Activated CD4-positive, alpha-beta T cell treated with anti-CD3 and anti-CD28 coated beads, Interleukin-2, amount 50 U/mL, for 16 hours (primary cell): ENCODE measurements at regions not wholly inside any gene's neighbourhood (a gene's known extent, or its start where the extent isn't known, plus 50 kb on each side); places are given as distances from the start of the nearest gene placed in this dataset.

ENCODE experiments used
- DNase-seq: peaks from one replicate; pipeline ENCODE4 v3.0.0-alpha.2; 2020

DNA sequence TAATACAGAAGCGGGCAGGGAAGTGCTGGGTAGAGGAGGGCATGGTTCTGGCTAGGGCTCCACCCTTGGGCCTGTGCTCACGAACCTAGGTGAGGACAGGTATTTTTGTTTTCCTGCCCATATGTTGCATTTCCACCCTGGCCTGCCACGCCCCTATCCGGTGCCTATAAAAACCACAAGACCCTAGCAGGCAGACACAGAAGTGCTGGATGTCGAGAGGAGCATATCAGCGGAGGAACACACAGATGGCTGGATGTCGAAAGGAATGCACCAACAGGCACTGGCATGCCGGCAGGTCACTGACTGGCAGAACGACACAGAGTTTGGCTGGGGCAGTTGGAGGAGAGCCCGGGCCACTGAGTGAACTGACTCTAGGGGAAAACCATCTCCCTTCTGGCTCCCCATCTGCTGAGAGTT lies 316.6 kb upstream of the BOD1L1 start:
- no peak for DNase-seq

DNA sequence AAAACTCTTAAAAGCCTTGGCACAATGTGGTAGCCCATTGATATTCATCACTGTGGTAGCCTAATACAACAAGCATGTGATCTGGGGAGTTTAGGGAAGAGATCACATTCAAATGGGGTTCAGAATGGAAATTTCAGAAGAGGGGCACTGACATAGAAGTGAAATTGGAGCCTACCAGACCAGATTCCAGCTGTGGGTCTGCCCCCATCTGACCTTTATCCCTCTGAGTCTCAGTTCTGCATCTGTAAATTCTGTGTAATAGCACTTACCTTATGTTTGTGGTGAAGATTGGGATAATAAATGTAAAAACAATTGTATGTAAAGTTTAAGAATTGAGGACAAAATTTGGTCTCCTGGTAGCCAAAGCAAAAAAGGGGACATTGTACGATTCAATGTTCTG lies 320.4 kb upstream of the BOD1L1 start:
- DNase-seq: no peak

DNA sequence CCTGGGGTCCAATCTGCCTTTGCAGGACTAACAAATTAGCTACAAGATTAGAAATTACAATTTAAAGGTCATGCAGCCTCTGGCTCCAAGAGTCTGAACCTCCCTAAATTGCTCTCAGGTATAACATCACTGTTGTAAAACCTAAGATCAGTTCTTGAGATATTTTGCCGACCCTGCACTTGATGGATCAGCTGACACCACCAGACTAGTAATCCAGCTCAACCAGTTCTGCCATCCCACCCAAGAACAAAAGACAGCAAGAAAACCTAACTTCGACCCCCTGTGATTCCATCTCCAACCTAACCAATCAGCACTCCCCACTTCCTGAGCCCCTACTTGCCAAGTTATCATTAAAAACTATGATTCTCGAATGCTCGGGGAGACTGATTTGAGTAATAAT lies 323.0 kb upstream of the BOD1L1 start:
- DNase-seq: no peak

DNA sequence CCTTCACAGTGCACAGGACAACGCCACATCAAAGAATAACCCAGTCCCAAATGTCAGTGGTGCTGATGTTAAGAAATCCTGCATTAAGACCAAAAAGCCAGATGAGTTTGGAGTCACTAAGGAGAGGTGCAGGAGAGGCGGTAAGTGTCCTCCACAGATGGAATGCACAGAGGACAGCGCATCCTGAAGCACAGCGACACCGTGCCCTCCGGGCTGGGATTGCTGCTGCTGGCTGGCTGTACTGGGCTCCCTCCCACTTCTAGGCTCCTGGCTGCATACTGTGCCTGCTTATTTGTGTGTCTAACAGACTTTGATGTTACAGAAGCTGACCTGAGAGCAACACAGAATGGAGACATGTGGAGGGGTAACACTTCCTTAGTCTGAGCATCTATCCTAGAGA lies 325.6 kb upstream of the BOD1L1 start:
- DNase-seq: no peak

DNA sequence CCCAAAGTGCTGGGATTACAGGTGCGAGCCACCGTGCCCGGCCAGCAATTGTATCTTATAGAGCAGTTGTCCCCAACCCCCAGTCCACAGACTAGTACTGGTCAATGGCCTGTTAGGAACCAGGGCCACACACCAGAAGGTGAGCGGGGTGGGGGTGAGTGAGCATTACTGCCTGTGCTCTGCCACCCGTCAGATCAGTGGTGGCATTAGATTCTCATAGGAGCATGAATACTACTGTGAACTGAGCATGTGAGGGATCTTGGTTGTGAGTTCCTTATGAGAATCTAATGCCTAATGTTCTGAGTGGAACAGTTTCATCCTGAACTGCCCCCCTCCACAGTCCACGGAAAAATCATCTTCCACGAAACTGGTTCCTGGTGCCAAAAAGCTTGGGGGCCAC lies 328.0 kb upstream of the BOD1L1 start:
- DNase-seq: no peak

DNA sequence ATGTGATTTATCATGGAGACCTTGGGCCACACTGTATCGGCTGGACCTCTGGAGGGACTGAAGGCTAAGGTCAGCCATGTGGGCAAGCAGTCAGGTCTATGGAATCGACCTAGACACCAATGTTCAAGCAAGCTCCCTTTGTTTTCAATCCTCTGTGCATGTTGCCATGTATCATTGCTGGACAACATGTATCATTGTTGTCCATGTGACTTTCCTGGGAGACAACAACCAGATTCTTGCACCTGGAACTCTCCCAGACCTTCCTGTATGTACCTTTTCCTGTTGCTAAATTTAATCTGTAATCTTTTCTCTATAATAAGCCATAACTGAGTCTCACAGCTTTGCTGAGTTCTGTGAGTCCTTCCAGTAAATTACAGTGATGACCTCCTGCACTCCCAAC lies 329.4 kb upstream of the BOD1L1 start:
- DNase-seq: no peak

DNA sequence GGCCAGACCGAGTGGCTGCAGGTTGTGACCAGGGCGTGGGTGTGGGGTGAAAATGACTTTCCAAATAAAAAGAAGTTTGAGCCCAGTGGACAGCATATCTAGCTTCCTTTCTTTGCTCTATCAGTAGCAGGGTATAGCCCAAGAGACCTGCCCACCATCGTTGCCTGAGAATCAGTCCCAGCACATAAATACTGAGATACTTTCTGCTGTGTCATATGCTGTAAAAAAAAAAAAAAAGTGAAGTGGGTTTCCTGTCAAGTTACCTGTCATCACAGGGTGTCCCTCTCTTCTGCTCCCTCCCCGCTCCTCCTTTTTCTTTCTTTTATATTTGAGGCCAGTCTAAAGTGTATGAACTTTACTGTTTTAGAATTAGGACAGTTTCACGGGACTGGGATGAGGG lies 330.3 kb upstream of the BOD1L1 start:
- DNase-seq: no peak

DNA sequence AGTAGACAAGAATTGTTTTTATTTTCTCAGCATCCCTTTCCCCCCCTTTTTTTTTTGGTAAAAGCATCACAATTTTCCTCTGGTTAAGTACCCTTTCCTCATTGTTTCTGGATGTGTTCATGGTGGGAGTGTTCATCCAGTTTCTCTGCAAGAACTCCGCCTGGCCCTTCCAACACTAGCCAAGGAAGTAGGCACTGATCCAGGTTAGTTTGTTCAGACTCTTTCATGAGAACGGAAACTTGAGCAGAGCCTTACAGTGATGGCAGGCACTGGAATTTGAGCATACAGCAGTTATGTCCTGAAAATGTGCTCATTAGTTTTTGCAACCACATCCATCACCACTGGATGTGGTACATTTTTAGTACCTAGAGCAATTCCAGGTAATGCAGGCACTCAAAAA lies 336.1 kb upstream of the BOD1L1 start:
- no peak for DNase-seq

DNA sequence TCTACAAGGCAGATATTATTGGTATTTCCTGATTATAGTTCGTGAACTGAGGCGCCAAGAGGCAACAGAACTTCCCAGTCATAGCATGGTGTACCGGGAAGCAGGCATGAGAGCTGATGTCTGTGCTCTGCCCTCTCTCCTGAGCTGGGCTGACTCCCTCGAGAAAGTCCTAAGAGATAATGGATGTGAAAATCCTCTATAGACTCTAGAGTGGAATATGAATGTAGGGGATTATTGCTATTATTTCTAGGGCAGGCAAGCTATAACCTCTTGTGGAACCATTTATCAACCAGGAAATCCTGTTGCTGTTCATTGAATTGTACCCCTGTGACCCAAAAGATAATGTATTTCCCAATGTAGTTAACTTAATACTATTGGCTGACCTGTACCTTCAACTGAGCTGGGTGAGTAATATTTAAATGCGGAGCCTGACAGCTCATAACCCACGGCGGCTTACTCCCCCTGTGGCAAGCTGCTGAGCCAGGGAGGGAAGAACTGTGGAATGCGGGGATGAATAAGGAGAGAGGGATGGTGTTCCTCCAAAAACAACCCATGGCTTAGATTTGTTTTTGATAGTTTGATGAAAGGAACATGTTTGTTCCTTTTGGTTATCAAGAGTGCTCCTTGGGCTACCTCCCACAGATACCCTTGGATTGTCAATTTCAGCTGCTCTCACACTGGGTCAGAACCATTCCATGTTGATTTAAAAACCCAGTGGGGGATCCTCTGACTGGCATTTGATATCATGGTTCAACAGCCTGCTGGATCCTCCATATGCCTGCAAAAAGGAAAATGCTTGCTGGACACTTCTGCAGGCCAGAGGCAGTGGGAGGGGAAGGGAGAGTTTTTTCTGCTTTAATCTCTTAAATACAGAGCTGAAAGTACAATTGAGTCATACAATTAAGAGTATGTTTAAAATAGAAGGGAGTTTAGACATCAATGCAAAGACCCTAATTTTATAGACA lies 339.0 kb upstream of the BOD1L1 start:
- no peak for DNase-seq

DNA sequence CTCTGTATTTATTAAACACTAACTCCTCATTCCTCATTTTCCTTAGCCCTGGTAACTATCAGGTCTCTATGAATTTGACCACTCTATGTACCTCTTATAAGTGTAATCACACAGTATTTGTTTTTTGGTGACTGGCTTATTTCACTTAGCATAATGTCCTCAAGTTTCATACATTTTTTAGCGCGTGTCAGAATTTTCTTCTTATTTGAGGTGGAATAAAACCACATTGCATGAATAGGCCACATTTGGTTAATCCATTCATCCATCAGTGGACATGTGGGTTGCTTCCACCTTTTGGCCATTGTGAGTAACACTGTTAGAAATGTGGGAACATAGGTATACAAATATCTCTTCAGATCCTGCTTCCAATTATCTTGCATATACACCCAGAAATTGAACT lies 341.2 kb upstream of the BOD1L1 start:
- no peak for DNase-seq

DNA sequence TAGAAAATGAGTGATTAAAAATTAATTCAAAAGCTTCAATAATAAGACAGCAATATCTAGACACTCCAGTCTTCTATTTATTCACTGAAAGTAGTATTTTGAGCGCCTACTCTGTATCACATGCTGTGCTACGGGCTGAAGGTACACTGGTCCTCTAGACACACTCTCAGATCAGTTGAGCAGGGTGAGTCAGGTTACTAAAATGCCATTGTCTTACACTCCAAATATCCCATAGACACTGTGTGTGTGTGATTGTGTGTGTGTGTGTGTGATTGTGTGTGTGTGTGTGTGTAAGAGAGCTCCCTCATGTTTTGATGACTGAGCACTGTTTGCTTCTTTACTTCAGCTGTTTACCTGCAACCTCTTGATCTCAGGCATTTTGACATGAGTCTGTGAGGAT lies 342.8 kb upstream of the BOD1L1 start:
- no peak for DNase-seq

DNA sequence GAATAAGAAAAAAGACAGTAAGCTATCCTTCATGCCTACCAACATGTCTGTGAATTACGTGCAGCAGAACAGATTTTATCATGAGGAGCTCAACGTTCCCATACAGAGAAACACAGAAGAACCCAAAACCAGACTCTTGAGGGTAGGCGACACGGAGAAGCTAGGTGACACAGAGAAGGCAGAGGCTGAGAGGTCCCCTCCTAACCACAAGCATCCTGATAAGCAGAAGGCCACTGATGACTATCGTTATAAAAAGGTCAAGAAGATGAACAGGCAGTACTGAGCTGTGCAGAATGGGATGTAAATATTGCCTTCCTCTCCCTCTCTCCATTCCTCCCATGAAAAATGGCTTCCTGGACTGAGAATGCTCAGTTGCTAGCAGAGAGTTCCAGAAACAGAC lies 350.2 kb upstream of the BOD1L1 start:
- DNase-seq: no peak

DNA sequence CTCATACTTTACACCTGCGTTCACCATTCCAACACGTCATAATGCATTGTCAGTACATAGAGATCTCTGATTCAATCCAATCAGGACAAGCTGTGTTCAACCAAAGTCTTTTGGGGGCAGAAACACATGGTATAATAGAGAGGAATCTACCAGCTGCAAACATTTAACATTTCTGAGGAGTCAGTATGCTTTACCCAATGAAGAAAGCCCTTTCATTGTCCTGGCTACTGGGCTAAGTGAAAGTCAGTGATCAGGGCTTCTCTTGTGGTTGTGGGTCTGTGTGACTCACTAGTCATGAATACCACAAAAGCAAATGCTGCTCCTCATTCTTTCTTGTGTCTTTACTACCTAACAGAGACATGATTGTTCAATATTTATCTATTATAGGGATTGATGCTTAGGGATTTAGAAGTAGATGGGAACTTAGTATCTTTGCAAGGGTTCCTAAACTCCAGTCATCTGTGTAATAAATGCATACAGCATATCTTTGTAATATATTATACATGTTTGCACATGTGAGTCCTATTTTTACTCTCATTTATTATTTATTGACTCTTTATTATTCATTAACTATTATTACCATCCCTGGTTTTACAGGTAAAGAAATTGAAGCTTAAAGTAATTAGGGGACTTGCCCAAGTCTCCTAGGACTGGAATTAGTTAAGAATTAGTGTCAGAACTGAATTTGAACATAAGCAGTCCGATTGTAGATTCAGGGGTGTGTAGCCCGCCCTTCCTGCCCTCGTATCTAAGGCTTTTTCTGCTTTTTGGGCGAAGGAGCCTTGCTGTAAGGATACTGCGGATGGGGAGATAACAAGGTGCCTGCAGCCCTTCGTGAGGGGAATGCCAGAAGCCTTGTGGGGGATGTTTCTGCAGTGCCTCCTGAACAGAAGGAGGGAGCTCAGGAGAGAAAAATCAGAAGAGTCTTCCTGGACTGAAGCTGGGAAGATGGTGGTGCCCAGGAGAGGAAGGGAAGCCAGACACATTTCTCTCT lies 353.1 kb upstream of the BOD1L1 start:
- no peak for DNase-seq

DNA sequence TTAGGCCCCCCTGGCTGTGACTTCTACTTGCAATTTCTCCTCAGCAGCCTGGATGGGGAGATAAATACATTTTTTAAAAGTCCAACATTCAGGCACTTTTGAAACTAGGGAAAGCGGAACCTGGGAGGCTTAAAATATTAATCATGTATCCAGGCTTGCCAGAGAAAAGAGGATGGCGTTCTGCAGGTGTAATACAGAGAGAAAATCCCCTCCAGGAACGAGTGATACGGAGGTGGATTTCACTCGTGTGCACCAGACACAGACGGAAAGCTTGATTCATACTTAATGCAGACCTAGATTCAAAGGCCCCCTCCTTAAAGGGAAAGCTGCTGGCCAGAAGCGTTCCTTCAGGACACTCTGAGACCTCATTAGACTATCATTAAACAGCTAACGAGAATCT lies 354.0 kb upstream of the BOD1L1 start:
- DNase-seq: no peak

DNA sequence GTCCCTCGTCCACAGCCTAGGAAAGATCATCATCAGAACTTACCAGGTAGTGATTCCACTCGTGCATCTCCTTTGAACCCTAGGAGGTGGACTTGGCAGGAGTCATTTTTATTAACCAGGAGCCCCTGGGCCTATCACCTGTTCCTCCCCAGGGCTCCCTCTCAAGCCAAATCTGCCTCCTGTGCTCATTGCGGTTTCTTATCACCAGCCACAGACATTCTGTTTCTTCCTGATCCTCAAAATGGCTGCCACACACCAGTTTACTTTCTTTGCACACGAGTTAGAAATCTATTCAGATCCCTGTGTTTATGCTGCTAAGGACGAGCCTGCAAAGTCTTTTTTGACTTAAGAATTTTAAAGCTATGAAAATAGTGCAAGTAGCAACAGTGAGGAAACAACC lies 354.5 kb upstream of the BOD1L1 start:
- DNase-seq: no peak

DNA sequence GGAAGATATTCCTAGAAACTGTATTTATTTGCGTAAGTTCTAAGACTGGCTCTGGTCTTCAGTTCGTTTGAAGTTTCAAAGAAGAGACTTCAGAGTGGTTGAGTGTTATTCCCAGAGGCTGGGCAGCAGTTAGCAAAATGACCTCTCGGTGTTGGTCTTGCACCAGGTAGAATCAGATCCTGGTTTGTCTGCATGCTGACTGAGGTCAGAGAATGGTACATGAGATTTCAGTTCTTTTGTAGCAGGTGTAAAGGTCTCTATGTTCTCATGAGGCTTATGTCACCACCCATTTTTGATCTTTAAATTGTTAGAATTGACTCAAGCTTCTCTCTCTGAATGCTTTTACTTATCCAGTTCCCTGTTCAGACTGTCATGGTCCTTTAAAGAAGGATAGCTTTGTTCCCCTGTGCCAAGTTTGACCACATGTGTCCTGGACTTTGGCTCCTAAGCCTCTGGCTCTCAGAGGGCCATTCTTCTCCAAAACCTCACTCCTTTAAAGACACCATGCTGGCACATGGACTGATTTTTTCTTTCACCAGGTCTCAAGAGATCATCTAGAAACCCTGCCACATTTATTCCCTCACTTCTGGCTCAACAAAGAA lies 355.8 kb upstream of the BOD1L1 start:
- DNase-seq: no peak

DNA sequence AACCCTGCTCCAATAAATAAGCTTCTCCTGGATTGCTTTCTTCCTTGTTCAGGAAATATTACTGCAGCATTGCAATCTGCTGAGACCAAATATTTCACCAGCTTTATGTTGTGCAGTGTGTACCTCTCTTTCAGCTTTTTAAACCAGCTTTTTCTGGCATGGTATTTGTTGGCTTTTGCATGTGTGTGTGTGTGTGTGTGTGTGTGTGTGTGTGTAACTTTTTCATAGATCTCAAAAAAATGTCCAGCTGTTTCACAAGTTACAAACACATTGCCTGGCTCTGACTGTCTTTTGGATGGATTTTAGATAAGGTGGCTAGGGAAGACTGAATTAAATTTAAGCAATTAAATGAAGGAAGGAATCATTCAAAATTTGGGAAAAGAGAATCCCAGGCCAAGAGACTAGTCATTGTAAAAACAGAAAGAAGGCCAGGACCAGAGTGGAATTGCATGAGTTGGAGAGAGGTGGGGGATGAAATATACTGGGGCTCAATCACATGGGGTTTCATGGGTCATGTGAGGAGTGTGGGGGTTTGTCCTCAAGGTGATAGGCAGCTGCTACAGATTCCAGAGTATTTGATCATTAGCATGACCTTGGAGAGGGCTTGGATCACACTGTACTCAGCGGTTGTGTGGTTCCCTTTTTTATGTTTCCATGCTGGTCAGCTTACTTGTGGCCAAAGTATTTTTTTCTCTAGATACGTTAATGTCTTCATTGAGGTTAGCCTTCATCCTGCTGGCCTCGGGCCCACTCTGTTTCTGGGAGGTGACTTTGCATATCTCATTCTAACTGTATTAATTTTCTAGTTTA lies 357.7 kb upstream of the BOD1L1 start:
- no peak for DNase-seq

DNA sequence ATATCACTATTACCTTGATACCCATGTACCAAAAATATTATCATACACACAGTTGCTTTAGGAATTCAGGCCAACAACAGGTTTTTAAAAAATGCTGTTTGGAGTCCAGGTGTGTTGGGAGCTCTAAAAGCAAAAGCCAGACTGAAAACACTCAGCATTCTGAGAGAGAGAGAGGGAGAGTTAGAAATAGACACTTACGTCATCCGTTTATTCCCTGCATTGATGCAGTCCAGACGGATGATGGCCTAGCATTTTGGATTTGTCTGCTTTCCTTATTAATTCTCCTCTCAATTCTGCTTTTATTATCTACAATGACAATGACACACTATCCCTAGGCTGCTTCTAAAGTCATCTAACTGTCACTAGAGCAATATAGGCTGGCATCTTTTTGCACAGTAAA lies 358.3 kb upstream of the BOD1L1 start:
- DNase-seq: no peak

DNA sequence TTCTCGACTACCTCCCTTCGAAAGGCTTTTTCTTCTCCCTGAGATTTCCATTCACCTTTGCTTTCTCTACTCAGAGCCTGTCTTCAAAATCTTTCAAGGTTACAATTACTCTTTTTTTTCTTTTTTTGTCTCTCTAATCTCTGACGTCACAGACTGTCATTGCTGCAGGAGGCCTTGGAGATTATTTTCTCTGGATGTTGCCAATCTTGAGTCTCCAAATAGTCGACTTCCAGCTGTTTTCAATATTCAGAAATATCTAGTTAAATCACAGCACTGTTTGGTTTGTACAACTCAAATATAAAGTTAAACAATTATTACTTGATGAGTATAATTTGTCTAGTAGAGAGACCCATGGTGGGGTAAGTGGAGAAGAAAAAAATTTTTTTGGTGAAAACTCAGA lies 359.0 kb upstream of the BOD1L1 start:
- DNase-seq: no peak

DNA sequence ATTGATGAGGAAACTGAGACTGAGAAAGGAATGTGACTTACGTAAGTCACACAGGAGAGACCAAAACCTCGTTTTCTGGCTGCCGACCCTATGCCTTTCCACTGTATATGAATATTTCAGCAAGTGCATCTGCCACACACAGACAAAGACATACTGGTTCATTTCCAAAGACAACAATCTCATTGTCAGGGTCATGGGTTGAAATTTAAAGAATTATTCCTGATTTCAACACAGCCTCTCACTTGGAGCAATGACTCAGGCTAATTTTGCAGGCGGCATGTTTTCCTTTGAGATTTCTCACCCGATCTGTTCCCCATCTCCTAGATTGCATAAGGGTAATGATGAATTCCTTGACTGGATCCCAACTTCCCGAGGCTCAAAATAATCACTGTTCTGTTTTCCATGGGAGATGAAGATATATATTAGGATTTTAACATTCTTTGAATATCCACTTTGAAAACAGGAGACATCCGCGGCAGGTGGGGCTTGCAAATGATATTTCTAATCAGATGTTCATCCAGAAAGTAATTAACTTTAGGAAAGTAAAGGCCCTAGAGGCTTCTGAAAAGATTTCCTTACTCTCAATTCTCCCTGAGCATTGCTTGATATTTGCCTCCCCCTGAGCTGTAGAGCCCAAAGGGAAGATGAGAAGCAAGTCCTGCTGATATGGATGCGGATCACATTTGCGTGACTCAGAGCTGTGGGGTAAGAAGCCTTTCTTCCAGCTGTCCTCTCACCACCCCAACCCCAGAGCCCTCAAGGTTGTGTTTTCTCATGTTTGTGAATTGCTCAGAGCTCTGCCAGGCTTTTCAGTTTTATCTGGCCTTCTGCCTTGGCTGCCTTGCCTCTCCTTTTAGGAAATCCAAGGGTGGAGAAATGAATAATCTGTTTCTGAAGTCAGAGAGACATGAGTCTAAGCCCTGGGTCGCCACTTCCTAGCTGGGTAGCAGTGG lies 361.1 kb upstream of the BOD1L1 start:
- no peak for DNase-seq

DNA sequence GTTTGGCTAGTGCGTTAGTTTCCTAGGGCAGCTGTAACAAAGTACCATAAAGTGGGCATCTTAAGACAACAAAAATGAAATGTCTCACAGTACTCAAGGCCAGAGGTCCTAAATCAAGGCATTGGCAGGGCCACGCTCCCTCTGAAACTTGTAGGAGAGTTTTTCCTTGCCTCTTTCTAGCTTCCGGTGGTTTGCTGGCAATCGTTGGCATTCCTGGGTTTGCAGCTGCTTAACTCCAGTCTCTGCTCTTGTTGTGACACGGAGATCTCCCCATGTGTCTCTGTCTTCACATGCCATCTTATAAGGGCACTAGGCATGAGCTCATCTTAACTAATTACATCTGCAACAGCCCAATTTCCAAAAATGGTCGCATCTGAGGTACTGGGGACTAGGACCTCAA lies 362.0 kb upstream of the BOD1L1 start:
- DNase-seq: no peak
